Lower lobe of right lung (tissue), 2 donors: ENCODE measurements at regions not wholly inside any gene's neighbourhood (a gene's known extent, or its start where the extent isn't known, plus 50 kb on each side); places are given as distances from the start of the nearest gene placed in this dataset.
A peak's percentile ranks its signal among the peaks of the same experiment; 100 is the strongest.

Experiments
- ATAC-seq, 2 donors: fragments of 200-7000 bp; cut with Tn5 transposase; one replicate each; pipeline ENCODE4 v1.9.1; 2020 to 2022; ENCODE audit warnings: mild to moderate bottlenecking in 2 of 2, moderate library complexity in 2 of 2
- DNase-seq: peaks from one replicate; pipeline ENCODE4 v3.0.0-alpha.2; 2020
- H3K27ac ChIP-seq: fragments of 200-600 bp; one replicate; pipeline ENCODE4 v1.8.0; 2022
- H3K27me3 ChIP-seq: fragments of 200-600 bp; one replicate; pipeline ENCODE4 v1.8.0; 2022; ENCODE audit warnings: low read depth
- H3K36me3 ChIP-seq: fragments of 200-600 bp; one replicate; pipeline ENCODE4 v1.8.0; 2022; ENCODE audit warnings: mild to moderate bottlenecking
- H3K4me1 ChIP-seq: fragments of 200-600 bp; one replicate; pipeline ENCODE4 v1.8.0; 2022
- H3K4me3 ChIP-seq: fragments of 200-600 bp; one replicate; pipeline ENCODE4 v1.8.0; 2022; ENCODE audit warnings: mild to moderate bottlenecking
- H3K9me3 ChIP-seq: fragments of 200-600 bp; one replicate; pipeline ENCODE4 v1.8.0; 2022
- CTCF ChIP-seq: fragments of 200-600 bp; IDR thresholded peaks from one replicate; pipeline ENCODE4 v1.8.0; 2022; ENCODE audit warnings: antibody characterized with exemption, mild to moderate bottlenecking
- intact Hi-C: fragments of 100-400 bp; cut with DNase I; formaldehyde crosslinking; loops from one replicate; pipeline ENCODE4 v1.11.0; 2022
- donor health status: DM: no; HTN: yes; CAD: no; lungs with severe emphysema.

DNA sequence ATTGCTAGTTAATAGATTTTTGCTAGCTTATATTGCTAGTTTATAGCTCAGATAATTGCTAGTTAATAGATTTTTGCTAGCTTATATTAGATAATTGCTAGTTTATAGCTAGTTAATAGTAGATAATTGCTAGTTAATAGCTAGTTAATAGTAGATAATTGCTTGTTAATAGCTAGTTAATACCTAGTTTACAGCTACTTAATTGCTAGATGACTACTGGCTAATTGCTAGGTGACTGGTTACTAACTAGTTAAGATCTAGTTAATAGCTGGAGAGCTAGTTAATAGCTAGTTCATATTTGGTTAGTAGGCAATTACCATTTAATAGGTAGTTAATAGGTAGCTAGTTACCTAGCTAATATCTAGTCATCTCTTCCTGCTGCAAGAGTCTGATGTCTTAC is 633.8 kb upstream of the CT83 start:
- ATAC-seq: no peak
- intact Hi-C loops: no loop called here
- Histone ChIP-seq H3K4me3 (no peak overlapping the region), H3K27me3 (no peaks in the 10 kb centered on the region), H3K4me1 (no peaks in the 10 kb centered on the region), H3K36me3 (no peaks in the 10 kb centered on the region), H3K27ac (no peak overlapping the region), H3K9me3 (no peaks in the 10 kb centered on the region)
- TF ChIP-seq CTCF: no peak
- DNase-seq: no peak

DNA sequence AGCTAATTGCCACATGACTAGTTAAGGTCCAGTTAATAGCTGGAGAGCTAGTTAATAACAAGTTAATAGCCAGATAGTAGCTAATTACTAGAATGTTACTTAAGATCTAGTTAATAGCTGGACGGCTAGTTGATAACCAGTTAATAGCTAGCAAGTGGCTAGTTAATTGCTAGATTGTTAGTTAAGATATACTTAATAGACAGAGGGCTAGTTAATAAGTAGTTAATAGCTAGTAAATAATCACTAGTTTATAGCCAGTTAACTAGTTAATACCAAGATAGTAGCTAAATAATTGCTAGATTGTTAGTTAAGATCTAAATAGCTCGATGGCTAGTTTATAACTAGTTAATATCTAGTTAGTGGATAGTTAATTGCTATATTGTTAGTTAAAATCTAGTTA is 632.6 kb upstream of the CT83 start:
- H3K4me3 ChIP-seq: no peak overlapping the region
- DNase-seq (no peak), ATAC-seq (no peak)
- no peak overlapping the region for H3K27ac ChIP-seq
- H3K27me3 ChIP-seq: no peaks in the 10 kb centered on the region
- H3K36me3 ChIP-seq: no peaks in the 10 kb centered on the region
- no peak for TF ChIP-seq CTCF
- H3K4me1 ChIP-seq: no peaks in the 10 kb centered on the region
- no peaks in the 10 kb centered on the region for H3K9me3 ChIP-seq
- intact Hi-C loops: no loop called here

GRCh38 chrX:117094149-117094548 is 631.4 kb upstream of the CT83 start:
- Histone ChIP-seq H3K4me3 (no peak overlapping the region), H3K4me1 (no peaks in the 10 kb centered on the region), H3K27me3 (no peaks in the 10 kb centered on the region), H3K36me3 (no peaks in the 10 kb centered on the region), H3K9me3 (no peaks in the 10 kb centered on the region), H3K27ac (no peak overlapping the region)
- DNase-seq (no peak), ATAC-seq (no peak)
- TF ChIP-seq CTCF: no peak
- intact Hi-C loops: no loop called here

DNA sequence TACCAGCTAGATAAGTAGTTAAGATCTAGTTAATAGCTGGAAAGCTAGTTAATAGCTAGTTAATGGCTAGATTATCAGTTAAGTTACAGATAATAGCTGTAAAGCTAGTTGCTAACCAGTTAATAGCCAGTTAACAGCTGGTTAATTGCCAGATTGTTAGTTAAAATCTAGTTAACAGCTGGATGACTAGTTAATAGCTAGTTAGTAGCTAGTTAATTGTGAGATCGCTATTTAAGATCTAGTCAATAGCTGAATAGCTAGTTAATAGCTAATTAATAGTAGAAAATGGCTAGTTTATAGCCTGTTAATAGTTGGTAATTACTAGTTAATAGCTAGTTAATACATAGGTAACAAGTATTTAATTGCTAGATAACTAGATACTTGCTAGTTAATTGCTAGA is 630.5 kb upstream of the CT83 start:
- Histone ChIP-seq H3K4me1 (no peaks in the 10 kb centered on the region), H3K36me3 (no peaks in the 10 kb centered on the region), H3K27me3 (no peaks in the 10 kb centered on the region), H3K27ac (no peak overlapping the region), H3K9me3 (no peaks in the 10 kb centered on the region), H3K4me3 (no peak overlapping the region)
- no peak for DNase-seq
- intact Hi-C loops: no loop called here
- no peak for TF ChIP-seq CTCF
- no peak for ATAC-seq

DNA sequence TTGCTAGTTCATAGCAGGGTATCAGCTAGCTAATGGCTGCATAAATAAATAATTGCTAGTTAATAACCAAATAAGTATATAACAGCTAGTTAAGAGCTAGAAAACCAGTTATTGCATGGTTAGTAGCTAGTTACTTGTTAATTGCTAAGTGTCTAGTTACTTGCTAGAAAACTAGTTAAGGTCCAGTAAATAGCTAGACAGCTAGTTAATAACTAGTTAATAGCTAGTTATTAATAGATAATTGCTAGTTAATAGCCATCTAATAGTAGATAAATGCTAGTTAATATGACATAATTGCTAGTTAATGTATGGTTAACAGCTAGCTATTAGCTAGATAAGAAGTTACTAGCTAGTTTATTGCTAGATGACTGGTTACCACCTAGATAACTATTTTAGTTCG is 629.9 kb upstream of the CT83 start:
- no peak for TF ChIP-seq CTCF
- Histone ChIP-seq H3K4me1 (no peaks in the 10 kb centered on the region), H3K4me3 (no peak overlapping the region), H3K9me3 (no peaks in the 10 kb centered on the region), H3K27ac (no peak overlapping the region), H3K27me3 (no peaks in the 10 kb centered on the region), H3K36me3 (no peaks in the 10 kb centered on the region)
- intact Hi-C loops: no loop called here
- no peak for DNase-seq
- no peak for ATAC-seq

GRCh38 chrX:117063224-117063623 is 600.4 kb upstream of the CT83 start:
- no peaks in the 10 kb centered on the region for H3K9me3 ChIP-seq
- H3K4me1 ChIP-seq: no peaks in the 10 kb centered on the region
- no peak for TF ChIP-seq CTCF
- no peaks in the 10 kb centered on the region for H3K27me3 ChIP-seq
- H3K27ac ChIP-seq: no peak overlapping the region
- H3K36me3 ChIP-seq: no peaks in the 10 kb centered on the region
- DNase-seq: no peak
- ATAC-seq: peak in 1 of 2 donors; percentile 63
- intact Hi-C loops: no loop called here
- no peak overlapping the region for H3K4me3 ChIP-seq
